ENCODE measurements at regions not wholly inside any gene's neighbourhood (a gene's known extent, or its start where the extent isn't known, plus 50 kb on each side); places are given as distances from the start of the nearest gene placed in this dataset.

DNA sequence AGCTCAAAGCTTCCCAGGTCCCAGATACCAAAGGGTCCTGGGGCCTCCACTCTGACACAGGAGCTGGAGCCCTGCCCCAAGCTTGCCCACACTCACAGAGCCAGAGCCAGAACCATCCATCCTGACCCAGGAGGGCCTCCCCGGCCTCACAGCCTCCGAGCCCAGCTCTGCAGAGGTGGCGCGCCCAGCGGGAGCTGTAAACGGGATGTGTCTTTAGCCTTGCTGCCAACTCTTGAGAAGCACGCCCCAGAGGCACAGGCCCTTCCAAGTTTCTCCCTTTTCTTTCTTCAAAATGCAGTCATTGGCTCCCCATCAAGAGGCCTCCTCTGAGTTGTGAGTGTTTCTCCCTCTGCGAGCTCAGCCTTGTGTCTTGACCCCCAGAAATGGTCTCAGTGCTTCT is 75.0 kb downstream of the PDGFA start:
- Histone ChIP-seq H4K5ac (ENCODE audit: insufficient read length, low read depth, low read length) (no peak overlapping the region), H3K27ac (ENCODE audit: insufficient read length, low read depth, low read length) (no peak overlapping the region), H4K8ac (replicated peaks; ENCODE audit: insufficient read length, low read depth, low read length) (no peak overlapping the region), H3K27me3 (ENCODE audit: insufficient read depth, low read length) (no peaks in the 10 kb centered on the region), H2BK15ac (ENCODE audit: low read depth, low read length) (no peak overlapping the region), H3K56ac (ENCODE audit: insufficient read length, low read depth, low read length) (no peak overlapping the region), H3K4me2 (ENCODE audit: insufficient read depth, insufficient read length, low read length) (no peak overlapping the region), H3K23me2 (ENCODE audit: insufficient read length, low read depth, low read length, poor library complexity, severe bottlenecking) (no peaks in the 10 kb centered on the region), H3K9me3 (ENCODE audit: control insufficient read depth, low read depth, low read length) (no peaks in the 10 kb centered on the region), H3K4me1 (ENCODE audit: insufficient read depth, low read length) (no peaks in the 10 kb centered on the region; the same call in 1 of the 2 replicates), H2BK5ac (ENCODE audit: insufficient read length, low read length) (no peak overlapping the region), H2BK120ac (ENCODE audit: low read depth, low read length, poor library complexity, severe bottlenecking) (no peak overlapping the region), H3K4ac (ENCODE audit: low read depth, low read length) (no peak overlapping the region), H4K91ac (ENCODE audit: insufficient read length, low read depth, low read length) (no peak overlapping the region), H3K14ac (ENCODE audit: insufficient read depth, low read length) (no peak overlapping the region), H4K20me1 (ENCODE audit: control insufficient read depth, insufficient read depth, insufficient read length) (no peaks in the 10 kb centered on the region), H3T11ph (ENCODE audit: low read length) (no peak overlapping the region), H2AFZ (ENCODE audit: low read length) (no peak overlapping the region), H2AK5ac (ENCODE audit: insufficient read length, low read length) (no peak overlapping the region), H3K79me2 (ENCODE audit: insufficient read depth, low read length) (no peaks in the 10 kb centered on the region), H3K9ac (ENCODE audit: extremely low read depth, insufficient read length, low read length) (no peak overlapping the region), H2BK20ac (ENCODE audit: low read depth, low read length, poor library complexity, severe bottlenecking) (no peak overlapping the region), H3K18ac (ENCODE audit: insufficient read length, low read depth, low read length) (no peak overlapping the region), H3K23ac (ENCODE audit: insufficient read length, low read depth, low read length) (no peak overlapping the region), H2BK12ac (ENCODE audit: insufficient read length, low read depth, low read length) (no peak overlapping the region), H3K79me1 (ENCODE audit: insufficient read depth, low read depth, low read length, poor library complexity, severe bottlenecking) (no peaks in the 10 kb centered on the region)
- H3K27me3 Mint-ChIP-seq (ENCODE audit: low read depth): peaks cover 11% of the 10 kb centered on the region
- H3K27ac Mint-ChIP-seq: no peak overlapping the region
- H3K4me1 Mint-ChIP-seq: peaks cover 2 to 9% of the 10 kb centered on the region in 2 experiments; a peak in 3 of 4 replicates
- no peak overlapping the region for H3K4me3 Mint-ChIP-seq
- WGBS (ENCODE audit: extremely low coverage, insufficient read length, low lambda C conversion rate): no CpG with 5 or more reads among the region's 8 CpGs
- TF ChIP-seq, protein P1, sequence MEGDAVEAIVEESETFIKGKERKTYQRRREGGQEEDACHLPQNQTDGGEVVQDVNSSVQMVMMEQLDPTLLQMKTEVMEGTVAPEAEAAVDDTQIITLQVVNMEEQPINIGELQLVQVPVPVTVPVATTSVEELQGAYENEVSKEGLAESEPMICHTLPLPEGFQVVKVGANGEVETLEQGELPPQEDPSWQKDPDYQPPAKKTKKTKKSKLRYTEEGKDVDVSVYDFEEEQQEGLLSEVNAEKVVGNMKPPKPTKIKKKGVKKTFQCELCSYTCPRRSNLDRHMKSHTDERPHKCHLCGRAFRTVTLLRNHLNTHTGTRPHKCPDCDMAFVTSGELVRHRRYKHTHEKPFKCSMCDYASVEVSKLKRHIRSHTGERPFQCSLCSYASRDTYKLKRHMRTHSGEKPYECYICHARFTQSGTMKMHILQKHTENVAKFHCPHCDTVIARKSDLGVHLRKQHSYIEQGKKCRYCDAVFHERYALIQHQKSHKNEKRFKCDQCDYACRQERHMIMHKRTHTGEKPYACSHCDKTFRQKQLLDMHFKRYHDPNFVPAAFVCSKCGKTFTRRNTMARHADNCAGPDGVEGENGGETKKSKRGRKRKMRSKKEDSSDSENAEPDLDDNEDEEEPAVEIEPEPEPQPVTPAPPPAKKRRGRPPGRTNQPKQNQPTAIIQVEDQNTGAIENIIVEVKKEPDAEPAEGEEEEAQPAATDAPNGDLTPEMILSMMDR (conservative IDR thresholded peaks at IDR 0.05): no peak
- peaks cover 0 to 3% of the 10 kb centered on the region in 2 experiments; a peak in 2 of 5 replicates for H3K9me3 Mint-ChIP-seq
- H3K36me3 Mint-ChIP-seq (ENCODE audit: insufficient read depth in 1 of 3, low read depth in 3 of 3): peaks cover 0 to 2% (median 0%) of the 10 kb centered on the region in 3 experiments; a peak in 1 of 7 replicates
- DNase-seq: no peak
